ENCODE measurements at regions not wholly inside any gene's neighbourhood (a gene's known extent, or its start where the extent isn't known, plus 50 kb on each side); places are given as distances from the start of the nearest gene placed in this dataset.
A peak's percentile ranks its signal among the peaks of the same experiment; 100 is the strongest.

DNA sequence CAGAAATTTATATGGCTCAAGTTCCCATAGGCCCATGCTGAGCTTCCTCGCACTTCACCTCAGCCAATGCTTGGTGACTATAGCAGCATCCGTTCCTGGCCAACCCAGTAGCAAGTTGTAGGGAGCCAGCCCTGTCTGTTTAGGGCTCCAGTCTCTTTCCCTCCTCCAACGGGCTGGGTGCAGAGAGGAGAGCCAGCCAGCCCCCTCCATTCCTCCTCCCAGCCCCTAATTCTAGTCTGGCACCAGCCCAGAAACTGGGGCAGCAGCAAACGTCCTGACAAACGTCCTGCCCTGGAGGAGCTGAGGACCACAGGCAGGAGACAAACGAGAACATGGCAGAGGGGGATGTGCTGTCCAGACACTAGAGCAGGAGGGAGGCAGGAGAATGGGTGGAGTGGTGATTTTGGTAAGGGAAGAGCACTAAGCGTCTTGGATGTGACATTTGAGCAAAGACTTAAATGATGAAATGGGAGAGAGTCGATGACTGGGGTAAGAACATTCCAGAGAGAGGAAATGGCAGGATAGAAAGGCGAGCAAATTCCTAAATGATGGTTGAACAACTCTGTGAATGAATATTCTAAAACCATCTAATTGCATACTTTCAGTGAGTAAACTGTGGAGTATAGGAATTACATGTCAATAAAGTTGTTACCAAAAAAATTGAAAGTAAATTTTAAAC lies 222.5 kb upstream of the DAPK1 start:
- TF ChIP-seq CTCF (IDR thresholded peaks at IDR 0.05): no peak
- Mint-ChIP-seq H3K27ac (ENCODE audit: unreplicated experiment) (peak overlapping the region; percentile 95), H3K9me3 (ENCODE audit: unreplicated experiment) (no peaks in the 10 kb centered on the region), H3K27me3 (ENCODE audit: unreplicated experiment) (no peaks in the 10 kb centered on the region), H3K4me1 (ENCODE audit: unreplicated experiment) (peaks cover 98% of the 10 kb centered on the region), H3K4me3 (ENCODE audit: unreplicated experiment) (peak overlapping the region; percentile 50), H3K36me3 (ENCODE audit: unreplicated experiment) (peaks cover 6% of the 10 kb centered on the region)
- no peak for DNase-seq (ENCODE audit: extremely low spot score, unreplicated experiment)

- DNase-seq (ENCODE audit: extremely low spot score, unreplicated experiment): no peak
- peaks cover 4% of the 10 kb centered on the region for H3K9me3 Mint-ChIP-seq (ENCODE audit: unreplicated experiment)
- peaks cover 98% of the 10 kb centered on the region for H3K4me1 Mint-ChIP-seq (ENCODE audit: unreplicated experiment)
- no peaks in the 10 kb centered on the region for H3K27me3 Mint-ChIP-seq (ENCODE audit: unreplicated experiment)
- H3K4me3 Mint-ChIP-seq (ENCODE audit: unreplicated experiment): peak overlapping the region; percentile 38
- no peak for TF ChIP-seq CTCF (IDR thresholded peaks at IDR 0.05)
- peak overlapping the region; percentile 95 for H3K27ac Mint-ChIP-seq (ENCODE audit: unreplicated experiment)
- peaks cover 8% of the 10 kb centered on the region for H3K36me3 Mint-ChIP-seq (ENCODE audit: unreplicated experiment)
Observed at GRCh38 chr9:87276327-87276841, 221.3 kb upstream of the DAPK1 start.

DNA sequence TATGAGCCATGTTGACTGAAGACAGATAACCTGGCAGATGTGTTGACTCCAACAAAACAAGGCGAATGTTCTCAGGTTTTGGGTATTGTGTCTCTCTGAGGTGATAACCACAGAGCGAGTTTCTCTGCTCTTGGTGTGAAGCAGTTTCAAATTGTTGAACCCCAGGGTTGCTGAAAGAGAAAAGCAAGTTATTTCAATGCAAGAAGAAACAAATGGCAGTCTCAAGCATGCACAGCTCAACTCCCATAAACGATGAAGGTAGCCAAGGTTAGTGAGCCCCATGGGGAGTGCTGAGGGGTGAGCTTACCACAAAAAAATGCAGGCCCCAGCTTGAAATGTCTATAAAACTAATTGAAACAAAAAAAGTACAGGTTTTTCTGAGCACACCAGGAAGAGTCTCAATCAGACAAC lies 220.8 kb upstream of the DAPK1 start:
- no peak for TF ChIP-seq CTCF (IDR thresholded peaks at IDR 0.05)
- peaks cover 98% of the 10 kb centered on the region for H3K4me1 Mint-ChIP-seq (ENCODE audit: unreplicated experiment)

GRCh38 chr9:87277346-87277745 lies 220.3 kb upstream of the DAPK1 start:
- no peaks in the 10 kb centered on the region for H3K27me3 Mint-ChIP-seq (ENCODE audit: unreplicated experiment)
- TF ChIP-seq CTCF (IDR thresholded peaks at IDR 0.05): no peak
- no peak for DNase-seq (ENCODE audit: extremely low spot score, unreplicated experiment)
- peaks cover 98% of the 10 kb centered on the region for H3K4me1 Mint-ChIP-seq (ENCODE audit: unreplicated experiment)
- peak overlapping the region; percentile 38 for H3K4me3 Mint-ChIP-seq (ENCODE audit: unreplicated experiment)
- H3K27ac Mint-ChIP-seq (ENCODE audit: unreplicated experiment): peak overlapping the region; percentile 95
- H3K36me3 Mint-ChIP-seq (ENCODE audit: unreplicated experiment): peaks cover 8% of the 10 kb centered on the region
- peaks cover 9% of the 10 kb centered on the region for H3K9me3 Mint-ChIP-seq (ENCODE audit: unreplicated experiment)

More for the DNA sequence above, 220.8 kb upstream of the DAPK1 start:
- H3K36me3 Mint-ChIP-seq (ENCODE audit: unreplicated experiment): peaks cover 8% of the 10 kb centered on the region
- H3K27me3 Mint-ChIP-seq (ENCODE audit: unreplicated experiment): no peaks in the 10 kb centered on the region
- peaks cover 4% of the 10 kb centered on the region for H3K9me3 Mint-ChIP-seq (ENCODE audit: unreplicated experiment)
- H3K27ac Mint-ChIP-seq (ENCODE audit: unreplicated experiment): peak overlapping the region; percentile 95
- no peak for DNase-seq (ENCODE audit: extremely low spot score, unreplicated experiment)
- H3K4me3 Mint-ChIP-seq (ENCODE audit: unreplicated experiment): peak overlapping the region; percentile 38

DNA sequence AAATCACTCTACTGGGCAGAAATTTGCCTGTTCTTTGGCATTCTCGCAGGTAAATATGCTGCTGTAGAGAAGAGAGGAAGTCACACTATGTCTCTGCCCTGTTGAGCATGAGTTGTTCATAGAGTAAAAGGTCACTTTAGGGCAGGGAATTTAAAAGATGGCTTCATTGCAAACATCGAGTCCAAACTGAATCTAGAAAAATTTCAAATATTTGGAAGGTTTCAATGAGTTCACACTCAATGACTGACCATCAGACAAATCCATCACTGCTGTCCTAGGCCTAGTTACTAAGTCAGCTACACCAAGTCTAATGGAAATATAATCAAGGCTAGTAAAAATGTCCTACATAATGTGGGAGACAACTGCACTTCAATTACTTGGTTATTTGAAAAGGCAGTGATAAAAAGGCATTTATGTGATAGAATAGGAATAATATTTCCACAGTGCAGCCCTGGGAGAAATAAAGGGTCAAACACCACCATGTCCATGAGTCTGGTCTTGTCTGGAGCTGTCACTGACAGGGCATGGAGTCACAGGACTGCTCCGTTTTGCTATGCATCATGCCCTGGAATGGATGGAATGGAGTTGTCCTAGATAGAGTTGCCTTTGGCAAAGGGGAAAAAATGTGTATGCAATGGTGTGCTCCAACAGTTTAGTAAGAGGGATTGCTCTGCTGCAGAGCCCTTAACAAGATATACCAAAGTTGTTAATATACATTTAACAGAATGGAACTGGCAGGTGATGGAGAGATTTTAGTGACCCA lies 218.5 kb upstream of the DAPK1 start:
- H3K4me3 Mint-ChIP-seq (ENCODE audit: unreplicated experiment): no peak overlapping the region
- peaks cover 9% of the 10 kb centered on the region for H3K9me3 Mint-ChIP-seq (ENCODE audit: unreplicated experiment)
- peaks cover 98% of the 10 kb centered on the region for H3K4me1 Mint-ChIP-seq (ENCODE audit: unreplicated experiment)
- H3K27ac Mint-ChIP-seq (ENCODE audit: unreplicated experiment): peak overlapping the region; percentile 95
- H3K36me3 Mint-ChIP-seq (ENCODE audit: unreplicated experiment): peaks cover 4% of the 10 kb centered on the region
- no peak for TF ChIP-seq CTCF (IDR thresholded peaks at IDR 0.05)
- DNase-seq (ENCODE audit: extremely low spot score, unreplicated experiment): no peak
- no peaks in the 10 kb centered on the region for H3K27me3 Mint-ChIP-seq (ENCODE audit: unreplicated experiment)
